GM19239 (cell line): ENCODE measurements at regions not wholly inside any gene's neighbourhood (a gene's known extent, or its start where the extent isn't known, plus 50 kb on each side); places are given as distances from the start of the nearest gene placed in this dataset.

ENCODE experiments used
- DNase-seq: peaks from one replicate; pipeline ENCODE4 v3.0.0; 2011; ENCODE audit warnings: low spot score; ENCODE audit not compliant: insufficient read length
- FAIRE-seq: peaks from 2 replicates; lab custom pipeline; 2011; peaks lifted over from hg19 to GRCh38; lab: Jason Lieb, UNC

GRCh38 chr11:130763087-130763980, 152.9 kb downstream of the SNX19 start:
- DNase-seq (no peak), FAIRE-seq (no peak)

- FAIRE-seq, result no peak
- DNase-seq, result no peak
These were observed 150.9 kb downstream of the SNX19 start for GRCh38 chr11:130765406-130765805.

GRCh38 chr11:130765951-130766649, 150.2 kb downstream of the SNX19 start:
- FAIRE-seq, result peak; percentile 65
- no peak for DNase-seq

- FAIRE-seq (no peak), DNase-seq (no peak)
These were observed 149.4 kb downstream of the SNX19 start for GRCh38 chr11:130766650-130767565.

- FAIRE-seq, result no peak
These were observed 146.3 kb downstream of the SNX19 start for GRCh38 chr11:130769782-130770535.

GRCh38 chr11:130771708-130772107, 144.6 kb downstream of the SNX19 start:
- DNase-seq, result no peak
- no peak for FAIRE-seq

More at GRCh38 chr11:130769782-130770535, 146.3 kb downstream of the SNX19 start:
- no peak for DNase-seq

GRCh38 chr11:130772266-130773227, 143.7 kb downstream of the SNX19 start:
- DNase-seq, result no peak
- no peak for FAIRE-seq

- no peak for DNase-seq
- FAIRE-seq, result no peak
These were observed 142.9 kb downstream of the SNX19 start for GRCh38 chr11:130773244-130773820.

- FAIRE-seq (no peak), DNase-seq (no peak)
These were observed 141.6 kb downstream of the SNX19 start for GRCh38 chr11:130774703-130775102.

- FAIRE-seq, result no peak
These were observed 140.8 kb downstream of the SNX19 start for GRCh38 chr11:130775306-130776060.

GRCh38 chr11:130776061-130776419, 140.2 kb downstream of the SNX19 start:
- FAIRE-seq, result no peak
- no peak for DNase-seq

More at GRCh38 chr11:130775306-130776060, 140.8 kb downstream of the SNX19 start:
- DNase-seq, result no peak

GRCh38 chr11:130778026-130778425, 138.3 kb downstream of the SNX19 start:
- FAIRE-seq (no peak), DNase-seq (no peak)

- FAIRE-seq, result no peak
- DNase-seq, result no peak
These were observed 137.6 kb downstream of the SNX19 start for GRCh38 chr11:130778705-130779104.

- DNase-seq, result no peak
- no peak for FAIRE-seq
These were observed 137.0 kb downstream of the SNX19 start for GRCh38 chr11:130779267-130779666.

GRCh38 chr11:130779943-130780342, 136.3 kb downstream of the SNX19 start:
- DNase-seq, result no peak
- no peak for FAIRE-seq

- FAIRE-seq (no peak), DNase-seq (no peak)
These were observed 135.8 kb downstream of the SNX19 start for GRCh38 chr11:130780437-130780836.

GRCh38 chr11:130781931-130782330, 134.3 kb downstream of the SNX19 start:
- no peak for FAIRE-seq

More at GRCh38 chr11:130781931-130782330, 134.3 kb downstream of the SNX19 start:
- no peak for DNase-seq
